CD14-positive monocyte (primary cell): ENCODE measurements at regions not wholly inside any gene's neighbourhood (a gene's known extent, or its start where the extent isn't known, plus 50 kb on each side); places are given as distances from the start of the nearest gene placed in this dataset.

Source experiments
- DNase-seq, 3 donors: peaks; one replicate each; pipeline ENCODE4 v3.0.0-alpha.2; 2011 to 2022
- H2AFZ ChIP-seq: 2 replicates; pipeline ENCODE4 v1.6.0; 2012; ENCODE audit warnings: mild to moderate bottlenecking, low read depth, low read length, inconsistent platforms; ENCODE audit not compliant: insufficient read depth, poor library complexity, severe bottlenecking
- H3K27ac ChIP-seq, 2 donors: 1 replicate in 1 of 2; 2 replicates in 1 of 2; pipeline ENCODE4 v1.5.1; 2012 to 2013; ENCODE audit warnings: low read length in 2 of 2, control low read depth in 1 of 2, inconsistent platforms in 1 of 2, low read depth in 1 of 2, mild to moderate bottlenecking in 1 of 2
- H3K27me3 ChIP-seq, 2 donors: one replicate each; pipeline versions ENCODE4 v1.6.0 to v1.6.1; 2011 to 2013; ENCODE audit warnings: low read length in 2 of 2; ENCODE audit not compliant: control insufficient read depth in 2 of 2, insufficient read depth in 2 of 2
- H3K36me3 ChIP-seq, 2 donors: replicated peaks in 1 of 2; 1 replicate in 1 of 2; 2 replicates in 1 of 2; pipeline versions ENCODE4 v1.5.1 to v1.6.1; 2012 to 2013; ENCODE audit warnings: low read length in 2 of 2, control low read depth in 1 of 2, inconsistent platforms in 1 of 2, mild to moderate bottlenecking in 1 of 2; ENCODE audit not compliant: insufficient read depth in 2 of 2, control insufficient read depth in 1 of 2
- H3K4me1 ChIP-seq, 2 donors: 1 replicate in 1 of 2; 2 replicates in 1 of 2; pipeline versions ENCODE4 v1.5.1 to v1.6.1; 2012 to 2013; ENCODE audit warnings: low read length in 2 of 2, control low read depth in 1 of 2, inconsistent platforms in 1 of 2, mild to moderate bottlenecking in 1 of 2, moderate library complexity in 1 of 2; ENCODE audit not compliant: insufficient read depth in 2 of 2, control insufficient read depth in 1 of 2
- H3K4me2 ChIP-seq: replicated peaks from 2 replicates; pipeline ENCODE3; 2012; ENCODE audit warnings: low read length, moderate library complexity, mild to moderate bottlenecking; ENCODE audit not compliant: poor library complexity, severe bottlenecking; ENCODE audit errors: extremely low read depth
- H3K4me3 ChIP-seq, 3 experiments: fragments of 200-600 bp in 1 of 3; sonication (generic) in 1 of 3; replicated peaks in 1 of 3; 1 replicate in 2 of 3; 2 replicates in 1 of 3; pipeline ENCODE4 v1.5.1; 2011 to 2013; ENCODE audit warnings: low read length in 3 of 3, mild to moderate bottlenecking in 3 of 3, control low read depth in 2 of 3, low read depth in 2 of 3, inconsistent platforms in 1 of 3, moderate library complexity in 1 of 3
- H3K79me2 ChIP-seq: 2 replicates; pipeline ENCODE4 v1.6.0; 2012; ENCODE audit warnings: mild to moderate bottlenecking, control low read depth, inconsistent platforms, low read length, moderate library complexity; ENCODE audit not compliant: insufficient read depth
- H3K9ac ChIP-seq: 2 replicates; pipeline ENCODE4 v1.6.0; 2017; ENCODE audit warnings: low read length, mild to moderate bottlenecking; ENCODE audit not compliant: insufficient read depth, poor library complexity, severe bottlenecking
- H3K9me3 ChIP-seq, 2 donors: replicated peaks in 1 of 2; 1 replicate in 1 of 2; 2 replicates in 1 of 2; pipeline versions ENCODE4 v1.5.1 to v1.6.1; 2012 to 2013; ENCODE audit warnings: low read length in 2 of 2, control low read depth in 1 of 2; ENCODE audit not compliant: control insufficient read depth in 1 of 2, insufficient read depth in 1 of 2
- H4K20me1 ChIP-seq: 2 replicates; pipeline ENCODE4 v1.6.0; 2012; ENCODE audit warnings: mild to moderate bottlenecking, low read length, control low read depth, moderate library complexity; ENCODE audit not compliant: insufficient read depth
- H3K27ac Mint-ChIP-seq, 7 donors: one replicate each; pipeline ENCODE4 v1.8.0; 2020; ENCODE audit warnings: mild to moderate bottlenecking in 7 of 7, mixed read lengths in 7 of 7, moderate library complexity in 6 of 7, inconsistent platforms in 2 of 7
- H3K27me3 Mint-ChIP-seq, 3 donors: one replicate each; pipeline ENCODE4 v1.8.0; 2021 to 2022; ENCODE audit warnings: low read depth in 3 of 3, mild to moderate bottlenecking in 3 of 3, mixed read lengths in 3 of 3, moderate library complexity in 3 of 3, inconsistent platforms in 1 of 3
- H3K36me3 Mint-ChIP-seq, 2 donors: one replicate each; pipeline ENCODE4 v1.8.0; 2020; ENCODE audit warnings: mixed read lengths in 2 of 2, inconsistent platforms in 1 of 2, mild to moderate bottlenecking in 1 of 2
- H3K4me1 Mint-ChIP-seq: one replicate; pipeline ENCODE4 v1.8.0; 2020; ENCODE audit warnings: mild to moderate bottlenecking, mixed read lengths
- H3K4me3 Mint-ChIP-seq, 2 donors: one replicate each; pipeline ENCODE4 v1.8.0; 2020; ENCODE audit warnings: mild to moderate bottlenecking in 2 of 2, mixed read lengths in 2 of 2, moderate library complexity in 1 of 2
- H3K9me3 Mint-ChIP-seq, 7 donors: one replicate each; pipeline ENCODE4 v1.8.0; 2020 to 2022; ENCODE audit warnings: mixed read lengths in 7 of 7, mild to moderate bottlenecking in 6 of 7, moderate library complexity in 6 of 7, inconsistent platforms in 2 of 7
- WGBS: methylation state at CpG from one replicate; pipeline ENCODE4 v1.1.5; 2013; ENCODE audit warnings: missing lambda C conversion rate; ENCODE audit not compliant: insufficient coverage; 5-methylcytosine and 5-hydroxymethylcytosine counted together
- intact Hi-C, 2 donors: fragments of 100-400 bp; cut with micrococcal nuclease; formaldehyde crosslinking; loops; one replicate each; pipeline versions ENCODE4 v1.15.0 to v1.15.1; 2023
- TF ChIP-seq, protein P1 (sequence below): fragments of 200-600 bp; IDR thresholded peaks from one replicate; pipeline ENCODE4 v1.8.0; 2022; ENCODE audit warnings: antibody characterized with exemption, mild to moderate bottlenecking

GRCh38 chr5:88486431-88486830, 217.8 kb upstream of the TMEM161B start:
- WGBS = no CpG with 5 or more reads among the region's 3 CpGs
- no peak overlapping the region for H3K4me3 Mint-ChIP-seq
- Histone ChIP-seq H4K20me1 (no peaks in the 10 kb centered on the region), H3K9me3 (no peaks in the 10 kb centered on the region), H3K79me2 (no peaks in the 10 kb centered on the region), H3K27ac (no peak overlapping the region), H3K27me3 (no peaks in the 10 kb centered on the region), H3K4me1 (no peaks in the 10 kb centered on the region), H3K9ac (no peak overlapping the region), H2AFZ (no peak overlapping the region), H3K4me3 (no peak overlapping the region), H3K36me3 (no peaks in the 10 kb centered on the region), H3K4me2 (no peak overlapping the region)
- intact Hi-C loops = no loop called here
- H3K9me3 Mint-ChIP-seq = peaks cover 0 to 2% (median 0%) of the 10 kb centered on the region in 7 donors
- H3K27ac Mint-ChIP-seq = no peak overlapping the region
- DNase-seq = no peak
- no peaks in the 10 kb centered on the region for H3K27me3 Mint-ChIP-seq
- no peaks in the 10 kb centered on the region for H3K4me1 Mint-ChIP-seq
- TF ChIP-seq, protein P1, sequence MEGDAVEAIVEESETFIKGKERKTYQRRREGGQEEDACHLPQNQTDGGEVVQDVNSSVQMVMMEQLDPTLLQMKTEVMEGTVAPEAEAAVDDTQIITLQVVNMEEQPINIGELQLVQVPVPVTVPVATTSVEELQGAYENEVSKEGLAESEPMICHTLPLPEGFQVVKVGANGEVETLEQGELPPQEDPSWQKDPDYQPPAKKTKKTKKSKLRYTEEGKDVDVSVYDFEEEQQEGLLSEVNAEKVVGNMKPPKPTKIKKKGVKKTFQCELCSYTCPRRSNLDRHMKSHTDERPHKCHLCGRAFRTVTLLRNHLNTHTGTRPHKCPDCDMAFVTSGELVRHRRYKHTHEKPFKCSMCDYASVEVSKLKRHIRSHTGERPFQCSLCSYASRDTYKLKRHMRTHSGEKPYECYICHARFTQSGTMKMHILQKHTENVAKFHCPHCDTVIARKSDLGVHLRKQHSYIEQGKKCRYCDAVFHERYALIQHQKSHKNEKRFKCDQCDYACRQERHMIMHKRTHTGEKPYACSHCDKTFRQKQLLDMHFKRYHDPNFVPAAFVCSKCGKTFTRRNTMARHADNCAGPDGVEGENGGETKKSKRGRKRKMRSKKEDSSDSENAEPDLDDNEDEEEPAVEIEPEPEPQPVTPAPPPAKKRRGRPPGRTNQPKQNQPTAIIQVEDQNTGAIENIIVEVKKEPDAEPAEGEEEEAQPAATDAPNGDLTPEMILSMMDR = no peak
- H3K36me3 Mint-ChIP-seq = no peaks in the 10 kb centered on the region

DNA sequence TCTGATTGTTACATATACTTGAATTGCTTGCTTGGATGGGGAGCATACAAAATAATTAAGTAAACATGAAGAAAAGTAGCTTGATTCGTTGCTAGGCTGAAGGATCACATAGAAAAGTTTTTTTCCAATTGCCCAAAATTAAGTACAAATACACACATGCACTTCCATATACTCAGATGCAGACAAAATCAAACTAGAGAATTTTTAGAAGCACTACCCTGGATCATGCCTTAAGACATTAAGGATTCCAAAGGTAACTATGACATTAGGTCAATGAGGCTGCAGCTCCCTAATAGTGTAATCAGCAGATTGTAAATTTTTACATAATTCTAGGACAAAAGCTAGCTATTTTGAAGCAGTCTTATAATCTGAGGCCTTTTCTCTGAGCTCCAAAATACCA, 216.9 kb upstream of the TMEM161B start:
- Histone ChIP-seq H3K79me2 (no peaks in the 10 kb centered on the region), H3K4me1 (no peaks in the 10 kb centered on the region), H3K27me3 (no peaks in the 10 kb centered on the region), H3K9me3 (no peaks in the 10 kb centered on the region), H3K9ac (no peak overlapping the region), H3K36me3 (no peaks in the 10 kb centered on the region), H3K4me2 (no peak overlapping the region), H2AFZ (no peak overlapping the region), H4K20me1 (no peaks in the 10 kb centered on the region), H3K27ac (no peak overlapping the region), H3K4me3 (no peak overlapping the region)
- peaks cover 0 to 2% (median 0%) of the 10 kb centered on the region in 7 donors for H3K9me3 Mint-ChIP-seq
- no peak overlapping the region for H3K4me3 Mint-ChIP-seq
- no peaks in the 10 kb centered on the region for H3K27me3 Mint-ChIP-seq
- H3K36me3 Mint-ChIP-seq = no peaks in the 10 kb centered on the region
- no peak overlapping the region for H3K27ac Mint-ChIP-seq
- no peaks in the 10 kb centered on the region for H3K4me1 Mint-ChIP-seq
- no CpG with 5 or more reads among the region's 1 CpG for WGBS
- intact Hi-C loops = no loop called here
- TF ChIP-seq, protein P1 = no peak
- no peak for DNase-seq
